ENCODE measurements at regions not wholly inside any gene's neighbourhood (a gene's known extent, or its start where the extent isn't known, plus 50 kb on each side); places are given as distances from the start of the nearest gene placed in this dataset.
"Not testable (repeated sequence)": the region's sequence is repeated elsewhere in the genome, so short reads cannot be mapped to it uniquely, and the experiment has no call there.

- TF ChIP-seq CTCF (IDR thresholded peaks at IDR 0.05), result no peak
- H2AFZ ChIP-seq, result no peak overlapping the region
- no peak overlapping the region for H3K27ac ChIP-seq
Measured at GRCh38 chr10:81426722-81427121, 448.3 kb upstream of the NRG3 start.

GRCh38 chr10:81428456-81429134 is 446.4 kb upstream of the NRG3 start:
- H3K4me2 ChIP-seq (ENCODE audit: low read length), result no peak overlapping the region
- H3K27ac ChIP-seq, result no peak overlapping the region
- no peak overlapping the region for H3K9ac ChIP-seq
- no peaks in the 10 kb centered on the region for H3K36me3 ChIP-seq (ENCODE audit: control insufficient read depth, insufficient read depth, low read length)
- H3K9me3 ChIP-seq (ENCODE audit: control insufficient read depth, low read length), result no peaks in the 10 kb centered on the region
- no peaks in the 10 kb centered on the region for H3K27me3 ChIP-seq (ENCODE audit: control insufficient read depth, insufficient read depth, low read length)
- no peak for TF ChIP-seq CTCF (IDR thresholded peaks at IDR 0.05)
- no peaks in the 10 kb centered on the region for H3K4me1 ChIP-seq
- H3K79me2 ChIP-seq, result no peaks in the 10 kb centered on the region
- no peak overlapping the region for H3K4me3 ChIP-seq (ENCODE audit: low read depth, low read length)
- no peak overlapping the region for H2AFZ ChIP-seq

More at GRCh38 chr10:81426722-81427121, 448.3 kb upstream of the NRG3 start:
- Histone ChIP-seq H3K4me1 (no peaks in the 10 kb centered on the region), H3K27me3 (ENCODE audit: control insufficient read depth, insufficient read depth, low read length) (no peaks in the 10 kb centered on the region), H3K79me2 (no peaks in the 10 kb centered on the region), H3K36me3 (ENCODE audit: control insufficient read depth, insufficient read depth, low read length) (no peaks in the 10 kb centered on the region), H3K4me3 (ENCODE audit: low read depth, low read length) (no peak overlapping the region), H3K4me2 (ENCODE audit: low read length) (no peak overlapping the region), H3K9ac (no peak overlapping the region), H3K9me3 (ENCODE audit: control insufficient read depth, low read length) (no peaks in the 10 kb centered on the region)

GRCh38 chr10:81439445-81439844 is 435.5 kb upstream of the NRG3 start:
- Histone ChIP-seq H3K9ac (no peak overlapping the region), H3K79me2 (no peaks in the 10 kb centered on the region), H3K27ac (no peak overlapping the region), H3K4me1 (no peaks in the 10 kb centered on the region), H2AFZ (no peak overlapping the region), H3K27me3 (ENCODE audit: control insufficient read depth, insufficient read depth, low read length) (no peaks in the 10 kb centered on the region), H3K36me3 (ENCODE audit: control insufficient read depth, insufficient read depth, low read length) (no peaks in the 10 kb centered on the region), H3K4me2 (ENCODE audit: low read length) (no peak overlapping the region), H3K4me3 (ENCODE audit: low read depth, low read length) (no peak overlapping the region), H3K9me3 (ENCODE audit: control insufficient read depth, low read length) (no peaks in the 10 kb centered on the region)
- no peak for TF ChIP-seq CTCF (IDR thresholded peaks at IDR 0.05)

- not testable (repeated sequence) for H3K9ac ChIP-seq; H3K4me3 ChIP-seq (ENCODE audit: low read depth, low read length); H3K9me3 ChIP-seq (ENCODE audit: control insufficient read depth, low read length); H3K27me3 ChIP-seq (ENCODE audit: control insufficient read depth, insufficient read depth, low read length); H2AFZ ChIP-seq; H3K27ac ChIP-seq; H3K4me2 ChIP-seq (ENCODE audit: low read length); H3K79me2 ChIP-seq; H3K36me3 ChIP-seq (ENCODE audit: control insufficient read depth, insufficient read depth, low read length); H3K4me1 ChIP-seq
Measured at GRCh38 chr10:81441624-81442023, 433.4 kb upstream of the NRG3 start.

- Histone ChIP-seq H3K27me3 (ENCODE audit: control insufficient read depth, insufficient read depth, low read length) (no peaks in the 10 kb centered on the region), H3K36me3 (ENCODE audit: control insufficient read depth, insufficient read depth, low read length) (no peaks in the 10 kb centered on the region), H3K9ac (no peak overlapping the region), H3K4me2 (ENCODE audit: low read length) (no peak overlapping the region), H3K4me1 (no peaks in the 10 kb centered on the region), H3K4me3 (ENCODE audit: low read depth, low read length) (no peak overlapping the region), H3K9me3 (ENCODE audit: control insufficient read depth, low read length) (no peaks in the 10 kb centered on the region), H3K79me2 (no peaks in the 10 kb centered on the region), H3K27ac (no peak overlapping the region), H2AFZ (no peak overlapping the region)
- TF ChIP-seq CTCF (IDR thresholded peaks at IDR 0.05), result no peak
Measured at GRCh38 chr10:81444242-81444929, 430.6 kb upstream of the NRG3 start.
